SK-N-SH treated with all-trans-retinoic acid at 6 μM for 48 hours (cell line): ENCODE measurements at regions not wholly inside any gene's neighbourhood (a gene's known extent, or its start where the extent isn't known, plus 50 kb on each side); places are given as distances from the start of the nearest gene placed in this dataset.

Experiments
- ATAC-seq: fragments of 200-7000 bp; cut with Tn5 transposase; 3 replicates; pipeline ENCODE4 v1.9.1; 2020; ENCODE audit warnings: mild to moderate bottlenecking, moderate library complexity
- ARNTL ChIP-seq: fragments of 450-650 bp; formaldehyde crosslinking; IDR thresholded peaks from 2 replicates; pipeline ENCODE4 v1.5.0; 2020; ENCODE audit warnings: low read depth, mild to moderate bottlenecking, moderate library complexity, borderline replicate concordance
- BACH2 ChIP-seq: fragments of 250-450 bp; sonication (Bioruptor Pico); IDR thresholded peaks from 2 replicates; pipeline ENCODE4 v1.9.0; 2021; ENCODE audit warnings: mild to moderate bottlenecking, borderline replicate concordance
- CSDC2 ChIP-seq: fragments of 250-450 bp; sonication (Bioruptor Pico); IDR thresholded peaks from 2 replicates; pipeline ENCODE4 v1.5.0; 2020; ENCODE audit warnings: mild to moderate bottlenecking, moderate library complexity
- ESRRG ChIP-seq: fragments of 250-450 bp; sonication (Bioruptor Pico); IDR thresholded peaks from 2 replicates; pipeline ENCODE4 v1.6.1; 2021; ENCODE audit warnings: mild to moderate bottlenecking
- GLIS3 ChIP-seq: fragments of 250-450 bp; sonication (Bioruptor Pico); IDR thresholded peaks from 2 replicates; pipeline ENCODE4 v1.5.0; 2020; ENCODE audit warnings: mild to moderate bottlenecking, moderate library complexity
- OSR1 ChIP-seq: fragments of 250-450 bp; sonication (Bioruptor Pico); IDR thresholded peaks from 2 replicates; pipeline ENCODE4 v1.8.0; 2022; ENCODE audit warnings: moderate library complexity, mild to moderate bottlenecking, inconsistent platforms
- RARB ChIP-seq: fragments of 250-450 bp; sonication (Bioruptor Pico); IDR thresholded peaks from 2 replicates; pipeline ENCODE4 v1.8.0; 2021; ENCODE audit warnings: mild to moderate bottlenecking, moderate library complexity
- SNAI2 ChIP-seq: fragments of 250-450 bp; sonication (Bioruptor Pico); IDR thresholded peaks from 2 replicates; pipeline ENCODE4 v1.5.0; 2020; ENCODE audit warnings: mild to moderate bottlenecking, moderate library complexity
- TCF4 ChIP-seq: fragments of 250-450 bp; sonication (Bioruptor Pico); IDR thresholded peaks from 2 replicates; pipeline ENCODE4 v1.8.0; 2021; ENCODE audit warnings: mild to moderate bottlenecking, moderate library complexity, borderline replicate concordance
- TOX ChIP-seq: fragments of 250-450 bp; sonication (Bioruptor Pico); IDR thresholded peaks from 2 replicates; pipeline ENCODE4 v1.8.0; 2021; ENCODE audit warnings: mild to moderate bottlenecking, moderate library complexity, borderline replicate concordance
- ZC3H10 ChIP-seq: fragments of 250-450 bp; sonication (Bioruptor Pico); IDR thresholded peaks from 2 replicates; pipeline ENCODE4 v1.5.1; 2021; ENCODE audit warnings: mild to moderate bottlenecking, moderate library complexity
- ZFP3 ChIP-seq: fragments of 250-450 bp; sonication (Bioruptor Pico); IDR thresholded peaks from 2 replicates; pipeline ENCODE4 v1.5.0; 2020; ENCODE audit warnings: mild to moderate bottlenecking, moderate library complexity
- ZNF565 ChIP-seq: fragments of 450-650 bp; formaldehyde crosslinking; conservative IDR thresholded peaks from 2 replicates; pipeline ENCODE4 v1.5.0; 2020; ENCODE audit warnings: low read depth, mild to moderate bottlenecking, moderate library complexity
- ZNF70 ChIP-seq: fragments of 450-650 bp; formaldehyde crosslinking; IDR thresholded peaks from 2 replicates; pipeline ENCODE4 v1.5.0; 2020; ENCODE audit warnings: mild to moderate bottlenecking, moderate library complexity
- ZNF8 ChIP-seq: fragments of 450-650 bp; formaldehyde crosslinking; IDR thresholded peaks from 2 replicates; pipeline ENCODE4 v1.5.0; 2020; ENCODE audit warnings: mild to moderate bottlenecking, moderate library complexity
- TF ChIP-seq, protein P1 (sequence below): fragments of 250-450 bp; sonication (Bioruptor Pico); IDR thresholded peaks from 2 replicates; pipeline ENCODE4 v1.5.1; 2021; ENCODE audit warnings: mild to moderate bottlenecking, moderate library complexity
- TF ChIP-seq, protein P2 (sequence below): fragments of 250-450 bp; sonication (Bioruptor Pico); IDR thresholded peaks from 2 replicates; pipeline ENCODE4 v1.8.0; 2020; ENCODE audit warnings: mild to moderate bottlenecking, moderate library complexity, borderline replicate concordance
- TF ChIP-seq, protein P3 (sequence below): fragments of 250-450 bp; sonication (Bioruptor Pico); IDR thresholded peaks from 2 replicates; pipeline ENCODE4 v1.8.0; 2021; ENCODE audit warnings: low read depth, mild to moderate bottlenecking, moderate library complexity, borderline replicate concordance
- TF ChIP-seq, protein P4 (sequence below): fragments of 250-450 bp; sonication (Bioruptor Pico); IDR thresholded peaks from 2 replicates; pipeline ENCODE4 v1.5.1; 2020; ENCODE audit warnings: low read depth, mild to moderate bottlenecking, moderate library complexity

DNA sequence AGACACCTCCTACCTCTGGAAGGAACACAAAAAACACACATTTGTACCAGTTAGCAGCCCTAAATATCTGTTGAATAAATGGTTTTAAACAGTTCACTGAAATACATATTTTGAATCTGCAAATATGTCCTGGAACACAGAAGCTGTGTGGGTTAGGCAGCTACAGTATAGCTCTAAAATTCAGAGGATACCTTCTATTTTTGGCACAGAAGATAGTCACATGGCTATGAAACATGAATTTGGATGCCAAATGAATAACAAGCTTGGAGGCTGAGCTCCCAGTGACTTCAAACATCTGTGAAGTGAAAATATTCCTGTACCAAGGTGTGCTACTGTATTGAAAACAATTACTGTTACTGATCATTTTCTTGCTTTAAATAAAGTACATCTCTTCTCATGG is 391.5 kb upstream of the ADGRL2 start:
- no peak for ATAC-seq
- TF ChIP-seq ZNF8 (CRISPR knock-in tag) (no peak), TCF4 (no peak), OSR1 (CRISPR knock-in tag) (no peak), BACH2 (CRISPR knock-in tag) (no peak)
- TF ChIP-seq, protein P1, sequence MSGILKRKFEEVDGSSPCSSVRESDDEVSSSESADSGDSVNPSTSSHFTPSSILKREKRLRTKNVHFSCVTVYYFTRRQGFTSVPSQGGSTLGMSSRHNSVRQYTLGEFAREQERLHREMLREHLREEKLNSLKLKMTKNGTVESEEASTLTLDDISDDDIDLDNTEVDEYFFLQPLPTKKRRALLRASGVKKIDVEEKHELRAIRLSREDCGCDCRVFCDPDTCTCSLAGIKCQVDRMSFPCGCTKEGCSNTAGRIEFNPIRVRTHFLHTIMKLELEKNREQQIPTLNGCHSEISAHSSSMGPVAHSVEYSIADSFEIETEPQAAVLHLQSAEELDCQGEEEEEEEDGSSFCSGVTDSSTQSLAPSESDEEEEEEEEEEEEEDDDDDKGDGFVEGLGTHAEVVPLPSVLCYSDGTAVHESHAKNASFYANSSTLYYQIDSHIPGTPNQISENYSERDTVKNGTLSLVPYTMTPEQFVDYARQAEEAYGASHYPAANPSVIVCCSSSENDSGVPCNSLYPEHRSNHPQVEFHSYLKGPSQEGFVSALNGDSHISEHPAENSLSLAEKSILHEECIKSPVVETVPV = no peak
- TF ChIP-seq, protein P2, sequence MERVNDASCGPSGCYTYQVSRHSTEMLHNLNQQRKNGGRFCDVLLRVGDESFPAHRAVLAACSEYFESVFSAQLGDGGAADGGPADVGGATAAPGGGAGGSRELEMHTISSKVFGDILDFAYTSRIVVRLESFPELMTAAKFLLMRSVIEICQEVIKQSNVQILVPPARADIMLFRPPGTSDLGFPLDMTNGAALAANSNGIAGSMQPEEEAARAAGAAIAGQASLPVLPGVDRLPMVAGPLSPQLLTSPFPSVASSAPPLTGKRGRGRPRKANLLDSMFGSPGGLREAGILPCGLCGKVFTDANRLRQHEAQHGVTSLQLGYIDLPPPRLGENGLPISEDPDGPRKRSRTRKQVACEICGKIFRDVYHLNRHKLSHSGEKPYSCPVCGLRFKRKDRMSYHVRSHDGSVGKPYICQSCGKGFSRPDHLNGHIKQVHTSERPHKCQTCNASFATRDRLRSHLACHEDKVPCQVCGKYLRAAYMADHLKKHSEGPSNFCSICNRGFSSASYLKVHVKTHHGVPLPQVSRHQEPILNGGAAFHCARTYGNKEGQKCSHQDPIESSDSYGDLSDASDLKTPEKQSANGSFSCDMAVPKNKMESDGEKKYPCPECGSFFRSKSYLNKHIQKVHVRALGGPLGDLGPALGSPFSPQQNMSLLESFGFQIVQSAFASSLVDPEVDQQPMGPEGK (CRISPR knock-in tag) = no peak

DNA sequence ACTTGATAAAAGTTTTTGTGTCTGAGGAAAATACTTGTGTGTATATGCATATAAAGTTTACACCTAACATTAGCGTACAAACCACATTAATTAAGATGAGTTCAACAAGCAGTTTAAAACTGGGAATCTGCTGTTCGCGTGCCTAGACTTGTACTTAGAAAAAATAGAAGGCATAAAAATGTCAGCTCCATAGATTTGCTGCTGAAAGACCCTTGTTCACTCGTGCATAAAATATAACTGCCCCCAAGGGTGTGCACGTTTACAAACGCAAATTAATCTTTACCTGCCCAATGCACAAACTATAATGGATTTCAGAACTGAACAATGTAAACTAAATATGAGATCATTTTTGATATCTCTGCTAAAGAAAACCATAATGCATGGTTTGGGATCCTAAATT is 392.3 kb upstream of the ADGRL2 start:
- no peak for ATAC-seq
- TF ChIP-seq ZNF70 (CRISPR knock-in tag) = no peak
- TF ChIP-seq TCF4 = no peak
- TF ChIP-seq, protein P3, sequence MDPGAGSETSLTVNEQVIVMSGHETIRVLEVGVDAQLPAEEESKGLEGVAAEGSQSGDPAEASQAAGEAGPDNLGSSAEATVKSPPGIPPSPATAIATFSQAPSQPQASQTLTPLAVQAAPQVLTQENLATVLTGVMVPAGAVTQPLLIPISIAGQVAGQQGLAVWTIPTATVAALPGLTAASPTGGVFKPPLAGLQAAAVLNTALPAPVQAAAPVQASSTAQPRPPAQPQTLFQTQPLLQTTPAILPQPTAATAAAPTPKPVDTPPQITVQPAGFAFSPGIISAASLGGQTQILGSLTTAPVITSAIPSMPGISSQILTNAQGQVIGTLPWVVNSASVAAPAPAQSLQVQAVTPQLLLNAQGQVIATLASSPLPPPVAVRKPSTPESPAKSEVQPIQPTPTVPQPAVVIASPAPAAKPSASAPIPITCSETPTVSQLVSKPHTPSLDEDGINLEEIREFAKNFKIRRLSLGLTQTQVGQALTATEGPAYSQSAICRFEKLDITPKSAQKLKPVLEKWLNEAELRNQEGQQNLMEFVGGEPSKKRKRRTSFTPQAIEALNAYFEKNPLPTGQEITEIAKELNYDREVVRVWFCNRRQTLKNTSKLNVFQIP (CRISPR knock-in tag) = no peak
- no peak for TF ChIP-seq SNAI2 (CRISPR knock-in tag)
- TF ChIP-seq TOX = no peak
- TF ChIP-seq GLIS3 = no peak
- TF ChIP-seq ZNF565 (CRISPR knock-in tag) = no peak
- no peak for TF ChIP-seq CSDC2 (CRISPR knock-in tag)
- TF ChIP-seq, protein P1 = no peak
- TF ChIP-seq, protein P4, sequence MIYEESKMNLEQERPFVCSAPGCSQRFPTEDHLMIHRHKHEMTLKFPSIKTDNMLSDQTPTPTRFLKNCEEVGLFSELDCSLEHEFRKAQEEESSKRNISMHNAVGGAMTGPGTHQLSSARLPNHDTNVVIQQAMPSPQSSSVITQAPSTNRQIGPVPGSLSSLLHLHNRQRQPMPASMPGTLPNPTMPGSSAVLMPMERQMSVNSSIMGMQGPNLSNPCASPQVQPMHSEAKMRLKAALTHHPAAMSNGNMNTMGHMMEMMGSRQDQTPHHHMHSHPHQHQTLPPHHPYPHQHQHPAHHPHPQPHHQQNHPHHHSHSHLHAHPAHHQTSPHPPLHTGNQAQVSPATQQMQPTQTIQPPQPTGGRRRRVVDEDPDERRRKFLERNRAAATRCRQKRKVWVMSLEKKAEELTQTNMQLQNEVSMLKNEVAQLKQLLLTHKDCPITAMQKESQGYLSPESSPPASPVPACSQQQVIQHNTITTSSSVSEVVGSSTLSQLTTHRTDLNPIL (CRISPR knock-in tag) = no peak
- no peak for TF ChIP-seq ZFP3 (CRISPR knock-in tag)
- no peak for TF ChIP-seq ZC3H10

DNA sequence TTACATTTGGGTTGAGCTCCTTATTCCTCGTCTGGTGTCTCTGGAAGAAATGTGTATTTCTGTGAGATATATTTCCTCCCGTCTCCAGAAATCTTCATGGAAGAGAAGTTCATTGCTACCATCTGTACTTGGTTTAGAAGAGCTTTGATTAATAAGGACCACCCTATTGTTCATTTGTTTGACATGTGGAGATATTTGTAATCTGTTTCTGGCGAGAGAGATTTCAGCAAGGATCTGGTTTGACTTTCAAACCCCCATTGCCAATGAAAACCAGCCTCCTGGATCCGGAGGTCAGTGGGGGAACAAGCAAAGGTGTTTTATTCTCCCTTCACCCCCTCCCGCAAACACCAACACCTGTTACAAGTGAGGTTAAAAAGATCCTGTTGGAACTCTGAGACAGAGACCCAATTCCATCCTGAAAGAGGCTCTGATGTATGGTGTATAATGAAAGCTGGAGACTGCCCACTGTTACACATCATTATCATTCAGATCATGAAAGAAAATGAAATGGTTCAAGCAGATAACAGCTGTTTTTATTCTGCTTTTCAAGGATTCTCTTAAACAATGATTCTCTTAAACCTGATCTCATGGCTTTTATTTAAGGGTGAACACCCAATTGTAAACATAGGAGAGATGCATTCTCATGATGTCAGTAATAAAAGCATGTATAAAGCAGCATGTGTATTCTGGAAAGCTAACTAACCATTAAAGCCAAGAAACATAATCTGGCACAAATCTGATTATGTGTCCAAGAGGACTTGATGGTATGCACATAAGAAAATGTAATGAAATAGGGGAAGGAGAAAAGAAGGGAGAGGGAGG is 393.5 kb upstream of the ADGRL2 start:
- ATAC-seq = no peak
- TF ChIP-seq, protein P1 = no peak
- TF ChIP-seq ZNF8 (CRISPR knock-in tag) = 0 out of 2 replicates have a peak, but pooled peaks have one; percentile 48

DNA sequence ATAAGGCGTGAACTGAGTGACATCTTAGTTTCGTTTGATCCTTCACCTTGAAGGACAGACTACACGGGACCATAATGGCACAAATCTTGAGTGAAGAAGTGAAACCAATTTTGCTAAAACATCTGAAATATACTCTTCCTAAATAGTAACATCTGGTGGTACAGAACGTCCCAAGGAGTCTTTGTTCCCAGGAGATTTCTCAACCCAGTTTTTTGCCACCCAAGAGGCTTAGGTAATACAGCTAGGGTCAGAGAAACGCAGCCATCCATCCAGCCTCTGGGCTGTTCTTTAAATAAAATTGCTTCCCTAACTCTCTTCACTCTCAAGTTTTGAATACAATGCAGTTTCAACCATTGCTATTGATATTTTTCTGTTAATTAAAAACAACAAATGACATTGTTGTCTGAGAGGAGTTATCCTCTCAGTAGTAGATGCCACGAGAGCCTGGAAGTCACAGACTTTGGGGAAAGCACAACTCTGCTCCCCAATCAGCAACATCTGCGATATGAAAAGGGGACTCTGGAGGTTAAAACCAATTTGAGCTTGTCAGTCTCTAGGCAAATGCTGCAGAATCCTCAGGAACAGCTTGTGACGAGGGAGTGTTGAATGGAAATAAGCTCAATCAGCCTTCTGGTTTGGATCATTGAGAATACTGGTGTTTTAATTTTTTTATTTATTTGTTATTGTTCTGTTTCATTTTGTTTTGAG is 394.3 kb upstream of the ADGRL2 start:
- ATAC-seq = no peak
- TF ChIP-seq RARB (no peak), TCF4 (no peak), CSDC2 (CRISPR knock-in tag) (no peak), ARNTL (no peak), ESRRG (no peak)
